ENCODE measurements at regions not wholly inside any gene's neighbourhood (a gene's known extent, or its start where the extent isn't known, plus 50 kb on each side); places are given as distances from the start of the nearest gene placed in this dataset.

- H3K9me3 ChIP-seq (replicated peaks), result no peaks in the 10 kb centered on the region
- TF ChIP-seq CTCF (IDR thresholded peaks at IDR 0.05; ENCODE audit: borderline replicate concordance), result no peak
These were observed 493.4 kb upstream of the TUSC1 start for GRCh38 chr9:26171691-26172090.

GRCh38 chr9:26170190-26170589 is 491.9 kb upstream of the TUSC1 start:
- H3K36me3 ChIP-seq, result no peaks in the 10 kb centered on the region
- intact Hi-C loops (cut with micrococcal nuclease), result no loop called here

More at GRCh38 chr9:26171691-26172090, 493.4 kb upstream of the TUSC1 start:
- no peak overlapping the region for H3K4me3 ChIP-seq
- H3K27ac ChIP-seq (replicated peaks), result no peak overlapping the region
- no peaks in the 10 kb centered on the region for H3K4me1 ChIP-seq
- no peak for DNase-seq
- intact Hi-C loops (cut with micrococcal nuclease), result no loop called here
- H3K27me3 ChIP-seq (ENCODE audit: low read depth), result no peaks in the 10 kb centered on the region
- H3K36me3 ChIP-seq, result no peaks in the 10 kb centered on the region

GRCh38 chr9:26169708-26170107 is 491.5 kb upstream of the TUSC1 start:
- H3K27ac ChIP-seq (replicated peaks), result no peak overlapping the region
- H3K36me3 ChIP-seq, result no peaks in the 10 kb centered on the region
- no peak for TF ChIP-seq CTCF (IDR thresholded peaks at IDR 0.05; ENCODE audit: borderline replicate concordance)
- H3K4me3 ChIP-seq, result no peak overlapping the region
- H3K27me3 ChIP-seq (ENCODE audit: low read depth), result no peaks in the 10 kb centered on the region
- no peak for DNase-seq
- intact Hi-C loops (cut with micrococcal nuclease), result no loop called here
- no peaks in the 10 kb centered on the region for H3K4me1 ChIP-seq
- H3K9me3 ChIP-seq (replicated peaks), result no peaks in the 10 kb centered on the region

More at GRCh38 chr9:26170190-26170589, 491.9 kb upstream of the TUSC1 start:
- no peaks in the 10 kb centered on the region for H3K27me3 ChIP-seq (ENCODE audit: low read depth)
- no peak for DNase-seq
- no peak overlapping the region for H3K27ac ChIP-seq (replicated peaks)
- TF ChIP-seq CTCF (IDR thresholded peaks at IDR 0.05; ENCODE audit: borderline replicate concordance), result no peak
- no peak overlapping the region for H3K4me3 ChIP-seq
- no peaks in the 10 kb centered on the region for H3K9me3 ChIP-seq (replicated peaks)
- H3K4me1 ChIP-seq, result no peaks in the 10 kb centered on the region

GRCh38 chr9:26166537-26166936 is 488.3 kb upstream of the TUSC1 start:
- intact Hi-C loops (cut with micrococcal nuclease), result no loop called here
- Histone ChIP-seq H3K4me1 (no peaks in the 10 kb centered on the region), H3K27me3 (ENCODE audit: low read depth) (no peaks in the 10 kb centered on the region), H3K9me3 (replicated peaks) (no peaks in the 10 kb centered on the region), H3K4me3 (no peak overlapping the region), H3K27ac (replicated peaks) (no peak overlapping the region), H3K36me3 (no peaks in the 10 kb centered on the region)
- no peak for TF ChIP-seq CTCF (IDR thresholded peaks at IDR 0.05; ENCODE audit: borderline replicate concordance)
- DNase-seq, result no peak

GRCh38 chr9:26165426-26165825 is 487.2 kb upstream of the TUSC1 start:
- intact Hi-C loops (cut with micrococcal nuclease), result no loop called here

More at GRCh38 chr9:26165426-26165825, 487.2 kb upstream of the TUSC1 start:
- no peaks in the 10 kb centered on the region for H3K4me1 ChIP-seq
- H3K4me3 ChIP-seq, result no peak overlapping the region
- no peaks in the 10 kb centered on the region for H3K36me3 ChIP-seq
- H3K27me3 ChIP-seq (ENCODE audit: low read depth), result no peaks in the 10 kb centered on the region
- TF ChIP-seq CTCF (IDR thresholded peaks at IDR 0.05; ENCODE audit: borderline replicate concordance), result no peak
- no peaks in the 10 kb centered on the region for H3K9me3 ChIP-seq (replicated peaks)
- H3K27ac ChIP-seq (replicated peaks), result no peak overlapping the region
- DNase-seq, result no peak
